Endodermal cell (in vitro differentiated cells): ENCODE measurements at regions not wholly inside any gene's neighbourhood (a gene's known extent, or its start where the extent isn't known, plus 50 kb on each side); places are given as distances from the start of the nearest gene placed in this dataset.

Experiments used
- DNase-seq: peaks from one replicate; pipeline ENCODE4 v3.0.0-alpha.2; 2017
- H3K27ac ChIP-seq: 2 replicates; pipeline ENCODE4 v1.5.1; 2013; ENCODE audit warnings: mild to moderate bottlenecking, low read depth, low read length, moderate library complexity
- H3K27me3 ChIP-seq: 2 replicates; pipeline ENCODE4 v1.6.1; 2013; ENCODE audit warnings: mild to moderate bottlenecking, low read length, moderate library complexity; ENCODE audit not compliant: insufficient read depth, control insufficient read depth, poor library complexity, severe bottlenecking
- H3K36me3 ChIP-seq: 2 replicates; pipeline ENCODE4 v1.7.0; 2013; ENCODE audit warnings: mild to moderate bottlenecking, low read length, moderate library complexity; ENCODE audit not compliant: control insufficient read depth, insufficient read depth
- H3K4me1 ChIP-seq: one replicate; pipeline ENCODE4 v1.7.0; 2013; ENCODE audit warnings: low read length; ENCODE audit not compliant: control insufficient read depth, insufficient read depth
- H3K4me3 ChIP-seq: 2 replicates; pipeline ENCODE4 v1.5.1; 2013; ENCODE audit warnings: mild to moderate bottlenecking, low read length, moderate library complexity
- H3K9ac ChIP-seq: 2 replicates; pipeline ENCODE4 v1.6.1; 2013; ENCODE audit warnings: mild to moderate bottlenecking, low read length, moderate library complexity; ENCODE audit not compliant: poor library complexity, severe bottlenecking; ENCODE audit errors: extremely low read depth
- H3K9me3 ChIP-seq: 2 replicates; pipeline ENCODE4 v1.6.1; 2013; ENCODE audit warnings: mild to moderate bottlenecking, low read length, moderate library complexity; ENCODE audit not compliant: control insufficient read depth
- H3K27ac Mint-ChIP-seq: 2 replicates; pipeline ENCODE4 v1.8.0; 2020; ENCODE audit warnings: mixed read lengths
- H3K27me3 Mint-ChIP-seq: 2 replicates; pipeline ENCODE4 v1.8.0; 2021; ENCODE audit warnings: mild to moderate bottlenecking, mixed read lengths; ENCODE audit not compliant: insufficient read depth
- H3K36me3 Mint-ChIP-seq: 2 replicates; pipeline ENCODE4 v1.8.0; 2020; ENCODE audit warnings: low read depth, mixed read lengths
- H3K4me1 Mint-ChIP-seq: 2 replicates; pipeline ENCODE4 v1.8.0; 2020; ENCODE audit warnings: mixed read lengths
- H3K4me3 Mint-ChIP-seq: 2 replicates; pipeline ENCODE4 v1.8.0; 2020; ENCODE audit warnings: mild to moderate bottlenecking, moderate library complexity, mixed read lengths
- H3K9me3 Mint-ChIP-seq: 2 replicates; pipeline ENCODE4 v1.8.0; 2020; ENCODE audit warnings: mild to moderate bottlenecking, mixed read lengths
- CTCF ChIP-seq: fragments of 200-600 bp; sonication (generic); conservative IDR thresholded peaks from 2 replicates; pipeline ENCODE4 v1.5.0; 2021; ENCODE audit warnings: antibody characterized with exemption, mild to moderate bottlenecking
- WGBS, 2 experiments: methylation state at CpG; one replicate each; pipeline versions ENCODE4 v1.1.5 to v1.1.7; 2013; ENCODE audit warnings: missing lambda C conversion rate in 2 of 2, mixed read lengths in 1 of 2; ENCODE audit not compliant: insufficient coverage in 1 of 2, insufficient read length in 1 of 2; 5-methylcytosine and 5-hydroxymethylcytosine counted together

GRCh38 chr13:36520111-36520510 is 87.8 kb downstream of the CCNA1 start:
- Histone ChIP-seq H3K4me3 (no peak overlapping the region), H3K27ac (no peak overlapping the region)

GRCh38 chr13:36526897-36527296 is 94.6 kb downstream of the CCNA1 start:
- 83 to 100% methylated on average over 1 of the region's 1 CpG for WGBS, 2 experiments
- no peaks in the 10 kb centered on the region for H3K27me3 ChIP-seq
- Mint-ChIP-seq H3K27me3 (no peaks in the 10 kb centered on the region), H3K36me3 (no peaks in the 10 kb centered on the region), H3K27ac (no peak overlapping the region), H3K4me1 (peaks cover 4% of the 10 kb centered on the region), H3K4me3 (no peak overlapping the region), H3K9me3 (peaks cover 21% of the 10 kb centered on the region)
- no peak overlapping the region for H3K27ac ChIP-seq
- H3K4me3 ChIP-seq, result no peak overlapping the region
- H3K4me1 ChIP-seq, result no peaks in the 10 kb centered on the region
- no peak for TF ChIP-seq CTCF
- H3K9ac ChIP-seq, result no peak overlapping the region
- no peak for DNase-seq
- no peaks in the 10 kb centered on the region for H3K36me3 ChIP-seq
- no peaks in the 10 kb centered on the region for H3K9me3 ChIP-seq

More at GRCh38 chr13:36520111-36520510, 87.8 kb downstream of the CCNA1 start:
- H3K36me3 ChIP-seq, result no peaks in the 10 kb centered on the region
- peaks cover 11% of the 10 kb centered on the region for H3K4me1 Mint-ChIP-seq
- DNase-seq, result no peak
- no peaks in the 10 kb centered on the region for H3K9me3 ChIP-seq
- H3K36me3 Mint-ChIP-seq, result no peaks in the 10 kb centered on the region
- H3K27ac Mint-ChIP-seq, result no peak overlapping the region
- H3K9ac ChIP-seq, result no peak overlapping the region
- no peaks in the 10 kb centered on the region for H3K27me3 ChIP-seq
- WGBS, 2 experiments, result 14 to 59% methylated on average over 1 to 2 of the region's 2 CpGs
- no peak for TF ChIP-seq CTCF
- H3K27me3 Mint-ChIP-seq, result no peaks in the 10 kb centered on the region
- no peak overlapping the region for H3K4me3 Mint-ChIP-seq
- H3K4me1 ChIP-seq, result no peaks in the 10 kb centered on the region
- H3K9me3 Mint-ChIP-seq, result peaks cover 11% of the 10 kb centered on the region

GRCh38 chr13:36528105-36528504 is 95.8 kb downstream of the CCNA1 start:
- TF ChIP-seq CTCF, result no peak

More at GRCh38 chr13:36528105-36528504, 95.8 kb downstream of the CCNA1 start:
- H3K9ac ChIP-seq, result no peak overlapping the region
- no peak overlapping the region for H3K4me3 ChIP-seq
- Mint-ChIP-seq H3K4me1 (peaks cover 4% of the 10 kb centered on the region), H3K4me3 (no peak overlapping the region), H3K9me3 (peaks cover 13% of the 10 kb centered on the region), H3K27me3 (no peaks in the 10 kb centered on the region), H3K36me3 (no peaks in the 10 kb centered on the region), H3K27ac (no peak overlapping the region)
- no peaks in the 10 kb centered on the region for H3K9me3 ChIP-seq
- no peak for DNase-seq
- WGBS, 2 experiments, result 90 to 95% methylated on average over 4 to 8 of the region's 8 CpGs
- no peaks in the 10 kb centered on the region for H3K36me3 ChIP-seq
- H3K4me1 ChIP-seq, result no peaks in the 10 kb centered on the region
- H3K27me3 ChIP-seq, result no peaks in the 10 kb centered on the region
- H3K27ac ChIP-seq, result no peak overlapping the region
